Endodermal cell (in vitro differentiated cells): ENCODE measurements at regions not wholly inside any gene's neighbourhood (a gene's known extent, or its start where the extent isn't known, plus 50 kb on each side); places are given as distances from the start of the nearest gene placed in this dataset.
A peak's percentile ranks its signal among the peaks of the same experiment; 100 is the strongest.

Experiments used
- DNase-seq: peaks from one replicate; pipeline ENCODE4 v3.0.0-alpha.2; 2017
- H3K27ac ChIP-seq: 2 replicates; pipeline ENCODE4 v1.5.1; 2013; ENCODE audit warnings: mild to moderate bottlenecking, low read depth, low read length, moderate library complexity
- H3K27me3 ChIP-seq: 2 replicates; pipeline ENCODE4 v1.6.1; 2013; ENCODE audit warnings: mild to moderate bottlenecking, low read length, moderate library complexity; ENCODE audit not compliant: insufficient read depth, control insufficient read depth, poor library complexity, severe bottlenecking
- H3K36me3 ChIP-seq: 2 replicates; pipeline ENCODE4 v1.7.0; 2013; ENCODE audit warnings: mild to moderate bottlenecking, low read length, moderate library complexity; ENCODE audit not compliant: control insufficient read depth, insufficient read depth
- H3K4me1 ChIP-seq: one replicate; pipeline ENCODE4 v1.7.0; 2013; ENCODE audit warnings: low read length; ENCODE audit not compliant: control insufficient read depth, insufficient read depth
- H3K4me3 ChIP-seq: 2 replicates; pipeline ENCODE4 v1.5.1; 2013; ENCODE audit warnings: mild to moderate bottlenecking, low read length, moderate library complexity
- H3K9ac ChIP-seq: 2 replicates; pipeline ENCODE4 v1.6.1; 2013; ENCODE audit warnings: mild to moderate bottlenecking, low read length, moderate library complexity; ENCODE audit not compliant: poor library complexity, severe bottlenecking; ENCODE audit errors: extremely low read depth
- H3K9me3 ChIP-seq: 2 replicates; pipeline ENCODE4 v1.6.1; 2013; ENCODE audit warnings: mild to moderate bottlenecking, low read length, moderate library complexity; ENCODE audit not compliant: control insufficient read depth
- H3K27ac Mint-ChIP-seq: 2 replicates; pipeline ENCODE4 v1.8.0; 2020; ENCODE audit warnings: mixed read lengths
- H3K27me3 Mint-ChIP-seq: 2 replicates; pipeline ENCODE4 v1.8.0; 2021; ENCODE audit warnings: mild to moderate bottlenecking, mixed read lengths; ENCODE audit not compliant: insufficient read depth
- H3K36me3 Mint-ChIP-seq: 2 replicates; pipeline ENCODE4 v1.8.0; 2020; ENCODE audit warnings: low read depth, mixed read lengths
- H3K4me1 Mint-ChIP-seq: 2 replicates; pipeline ENCODE4 v1.8.0; 2020; ENCODE audit warnings: mixed read lengths
- H3K4me3 Mint-ChIP-seq: 2 replicates; pipeline ENCODE4 v1.8.0; 2020; ENCODE audit warnings: mild to moderate bottlenecking, moderate library complexity, mixed read lengths
- H3K9me3 Mint-ChIP-seq: 2 replicates; pipeline ENCODE4 v1.8.0; 2020; ENCODE audit warnings: mild to moderate bottlenecking, mixed read lengths
- CTCF ChIP-seq: fragments of 200-600 bp; sonication (generic); conservative IDR thresholded peaks from 2 replicates; pipeline ENCODE4 v1.5.0; 2021; ENCODE audit warnings: antibody characterized with exemption, mild to moderate bottlenecking
- WGBS, 2 experiments: methylation state at CpG; one replicate each; pipeline versions ENCODE4 v1.1.5 to v1.1.7; 2013; ENCODE audit warnings: missing lambda C conversion rate in 2 of 2, mixed read lengths in 1 of 2; ENCODE audit not compliant: insufficient coverage in 1 of 2, insufficient read length in 1 of 2; 5-methylcytosine and 5-hydroxymethylcytosine counted together

- H3K4me3 Mint-ChIP-seq = no peak overlapping the region
- DNase-seq = no peak
- Histone ChIP-seq H3K36me3 (no peaks in the 10 kb centered on the region), H3K9ac (no peak overlapping the region), H3K4me1 (peaks cover 3% of the 10 kb centered on the region), H3K9me3 (no peaks in the 10 kb centered on the region), H3K4me3 (no peak overlapping the region), H3K27me3 (no peaks in the 10 kb centered on the region), H3K27ac (peak overlapping the region; percentile 69)
- H3K27me3 Mint-ChIP-seq = no peaks in the 10 kb centered on the region
- peaks cover 46% of the 10 kb centered on the region for H3K9me3 Mint-ChIP-seq
- 89 to 100% methylated on average over 1 to 2 of the region's 2 CpGs for WGBS, 2 experiments
- TF ChIP-seq CTCF = no peak
- H3K27ac Mint-ChIP-seq = no peak overlapping the region
- peaks cover 4% of the 10 kb centered on the region for H3K4me1 Mint-ChIP-seq
- H3K36me3 Mint-ChIP-seq = no peaks in the 10 kb centered on the region
These were observed 1088.2 kb downstream of the TBC1D22A start for GRCh38 chr22:47850644-47851151.

- no peak for TF ChIP-seq CTCF
- H3K27ac Mint-ChIP-seq = no peak overlapping the region
- H3K4me3 Mint-ChIP-seq = no peak overlapping the region
- Histone ChIP-seq H3K27ac (no peak overlapping the region), H3K27me3 (no peaks in the 10 kb centered on the region), H3K4me1 (peaks cover 3% of the 10 kb centered on the region), H3K9me3 (no peaks in the 10 kb centered on the region), H3K9ac (no peak overlapping the region), H3K36me3 (no peaks in the 10 kb centered on the region), H3K4me3 (no peak overlapping the region)
- peaks cover 44% of the 10 kb centered on the region for H3K9me3 Mint-ChIP-seq
- no peaks in the 10 kb centered on the region for H3K36me3 Mint-ChIP-seq
- no peak for DNase-seq
- peaks cover 4% of the 10 kb centered on the region for H3K4me1 Mint-ChIP-seq
- no peaks in the 10 kb centered on the region for H3K27me3 Mint-ChIP-seq
- WGBS, 2 experiments = 84 to 87% methylated on average over 3 to 6 of the region's 6 CpGs
These were observed 1087.1 kb downstream of the TBC1D22A start for GRCh38 chr22:47849576-47849975.

- no peak for DNase-seq
- Mint-ChIP-seq H3K27me3 (no peaks in the 10 kb centered on the region), H3K36me3 (no peaks in the 10 kb centered on the region), H3K27ac (no peak overlapping the region), H3K4me1 (peaks cover 4% of the 10 kb centered on the region), H3K9me3 (peaks cover 35% of the 10 kb centered on the region), H3K4me3 (no peak overlapping the region)
- WGBS, 2 experiments = 86 to 93% methylated on average over 9 to 14 of the region's 14 CpGs
- no peaks in the 10 kb centered on the region for H3K36me3 ChIP-seq
- H3K27ac ChIP-seq = no peak overlapping the region
- H3K4me3 ChIP-seq = no peak overlapping the region
- H3K9me3 ChIP-seq = no peaks in the 10 kb centered on the region
- no peak for TF ChIP-seq CTCF
- H3K27me3 ChIP-seq = no peaks in the 10 kb centered on the region
- no peak overlapping the region for H3K9ac ChIP-seq
- H3K4me1 ChIP-seq = peaks cover 3% of the 10 kb centered on the region
These were observed 1085.9 kb downstream of the TBC1D22A start for GRCh38 chr22:47848184-47848920.
